Body of pancreas (tissue), 4 donors: ENCODE measurements at regions not wholly inside any gene's neighbourhood (a gene's known extent, or its start where the extent isn't known, plus 50 kb on each side); places are given as distances from the start of the nearest gene placed in this dataset.

ENCODE experiments used
- ATAC-seq: fragments of 150-250 bp; one replicate; pipeline ENCODE4 v1.9.1; 2016
- DNase-seq, 4 donors: peaks; one replicate each; pipeline ENCODE4 v3.0.0-alpha.2; 2019
- H3K27ac ChIP-seq, 4 donors: fragments of 200-600 bp; sonication (generic); 1 replicate in 3 of 4; 2 replicates in 1 of 4; pipeline versions ENCODE4 v1.5.1 to v1.6.1; 2016 to 2019; ENCODE audit warnings: mild to moderate bottlenecking in 1 of 4, mixed read lengths in 1 of 4, moderate library complexity in 1 of 4
- H3K27me3 ChIP-seq, 2 donors: fragments of 200-600 bp; sonication (generic); one replicate each; pipeline ENCODE4 v1.6.0; 2016; ENCODE audit warnings: mild to moderate bottlenecking in 1 of 2
- H3K36me3 ChIP-seq, 2 donors: fragments of 200-600 bp; sonication (generic); replicated peaks in 1 of 2; 2 replicates each; pipeline ENCODE4 v1.5.1; 2016; ENCODE audit warnings: low read depth in 2 of 2; ENCODE audit not compliant: insufficient read depth in 1 of 2
- H3K4me1 ChIP-seq: fragments of 200-600 bp; sonication (generic); one replicate; pipeline ENCODE4 v1.6.0; 2016
- H3K4me3 ChIP-seq, 2 donors: fragments of 200-600 bp; sonication (generic); 1 replicate in 1 of 2; 2 replicates in 1 of 2; pipeline ENCODE4 v1.5.1; 2016 to 2019
- H3K9me3 ChIP-seq, 3 donors: fragments of 200-600 bp; sonication (generic); 1 replicate in 2 of 3; 2 replicates in 1 of 3; pipeline ENCODE4 v1.5.1; 2016
- POLR2A ChIP-seq, 3 donors: fragments of 450-650 bp; IDR thresholded peaks; one replicate each; pipeline ENCODE4 v1.6.1; 2016; ENCODE audit warnings: antibody characterized with exemption in 3 of 3, mild to moderate bottlenecking in 2 of 3
- WGBS, 2 donors: methylation state at CpG; one replicate each; pipeline ENCODE4 v1.1.5; 2017; 5-methylcytosine and 5-hydroxymethylcytosine counted together
- intact Hi-C: fragments of 100-400 bp; cut with DNase I; formaldehyde crosslinking; loops from one replicate; pipeline ENCODE4 v1.15.1; 2023
- TF ChIP-seq, protein P1 (sequence below), 7 experiments: fragments of 450-650 bp in 4 of 7; fragments of 200-600 bp in 3 of 7; sonication (generic) in 3 of 7; IDR thresholded peaks; one replicate each; pipeline ENCODE4 v1.5.1; 2016 to 2019; ENCODE audit warnings: antibody characterized with exemption in 7 of 7

DNA sequence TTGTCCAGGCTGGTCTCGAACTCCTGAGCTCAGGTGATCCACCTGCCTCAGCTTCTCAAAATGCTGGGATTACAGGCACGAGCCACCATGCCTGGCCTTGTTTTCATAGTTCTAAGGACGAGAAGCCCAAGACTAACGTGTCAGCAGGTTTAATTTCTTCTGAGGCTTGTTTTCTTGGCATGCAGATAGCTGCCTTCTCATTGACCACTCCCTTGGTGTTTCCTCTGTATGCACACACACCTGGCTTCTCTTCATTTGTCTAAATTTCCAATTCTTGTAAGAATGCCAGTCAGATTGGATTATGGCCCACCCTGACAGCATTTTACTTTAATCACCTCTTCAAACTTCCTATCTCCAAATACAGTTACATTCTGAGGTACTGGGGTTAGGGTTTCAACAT, 72.5 kb upstream of the CTSC start:
- ATAC-seq (no peak), DNase-seq (no peak)
- Histone ChIP-seq H3K9me3 (no peaks in the 10 kb centered on the region), H3K4me1 (no peaks in the 10 kb centered on the region), H3K4me3 (no peak overlapping the region), H3K27ac (no peak overlapping the region), H3K27me3 (no peaks in the 10 kb centered on the region), H3K36me3 (no peaks in the 10 kb centered on the region)
- TF ChIP-seq, protein P1, sequence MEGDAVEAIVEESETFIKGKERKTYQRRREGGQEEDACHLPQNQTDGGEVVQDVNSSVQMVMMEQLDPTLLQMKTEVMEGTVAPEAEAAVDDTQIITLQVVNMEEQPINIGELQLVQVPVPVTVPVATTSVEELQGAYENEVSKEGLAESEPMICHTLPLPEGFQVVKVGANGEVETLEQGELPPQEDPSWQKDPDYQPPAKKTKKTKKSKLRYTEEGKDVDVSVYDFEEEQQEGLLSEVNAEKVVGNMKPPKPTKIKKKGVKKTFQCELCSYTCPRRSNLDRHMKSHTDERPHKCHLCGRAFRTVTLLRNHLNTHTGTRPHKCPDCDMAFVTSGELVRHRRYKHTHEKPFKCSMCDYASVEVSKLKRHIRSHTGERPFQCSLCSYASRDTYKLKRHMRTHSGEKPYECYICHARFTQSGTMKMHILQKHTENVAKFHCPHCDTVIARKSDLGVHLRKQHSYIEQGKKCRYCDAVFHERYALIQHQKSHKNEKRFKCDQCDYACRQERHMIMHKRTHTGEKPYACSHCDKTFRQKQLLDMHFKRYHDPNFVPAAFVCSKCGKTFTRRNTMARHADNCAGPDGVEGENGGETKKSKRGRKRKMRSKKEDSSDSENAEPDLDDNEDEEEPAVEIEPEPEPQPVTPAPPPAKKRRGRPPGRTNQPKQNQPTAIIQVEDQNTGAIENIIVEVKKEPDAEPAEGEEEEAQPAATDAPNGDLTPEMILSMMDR (IDR thresholded peaks at IDR 0.05): no peak
- TF ChIP-seq POLR2A (IDR thresholded peaks at IDR 0.05): no peak
- intact Hi-C loops: no loop called here
- WGBS, 2 donors: 67 to 73% methylated on average over 4 of the region's 4 CpGs

DNA sequence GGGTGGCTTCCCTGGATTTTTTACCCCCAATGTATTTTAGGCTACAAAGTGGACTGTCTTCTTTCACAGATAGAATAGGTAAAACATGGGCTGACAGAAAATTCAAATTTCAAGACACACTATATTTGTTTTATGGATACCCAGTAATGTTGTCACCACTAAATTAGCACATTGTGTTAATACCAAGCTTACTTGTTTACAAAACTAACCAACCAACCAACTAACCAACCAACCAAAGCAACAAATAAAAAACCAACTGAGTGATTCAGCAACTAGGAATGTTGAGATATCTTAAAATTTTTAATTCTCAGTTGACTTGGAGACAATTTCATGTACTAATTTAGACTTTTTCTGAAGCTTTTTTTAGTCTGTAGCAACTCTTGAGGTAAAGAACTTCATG, 69.3 kb upstream of the CTSC start:
- Histone ChIP-seq H3K27ac (no peak overlapping the region), H3K4me1 (no peaks in the 10 kb centered on the region), H3K27me3 (no peaks in the 10 kb centered on the region), H3K9me3 (no peaks in the 10 kb centered on the region), H3K4me3 (no peak overlapping the region), H3K36me3 (no peaks in the 10 kb centered on the region)
- no peak for DNase-seq
- no peak for ATAC-seq
- intact Hi-C loops: no loop called here
- TF ChIP-seq, protein P1 (IDR thresholded peaks at IDR 0.05): no peak
- TF ChIP-seq POLR2A (IDR thresholded peaks at IDR 0.05): no peak

DNA sequence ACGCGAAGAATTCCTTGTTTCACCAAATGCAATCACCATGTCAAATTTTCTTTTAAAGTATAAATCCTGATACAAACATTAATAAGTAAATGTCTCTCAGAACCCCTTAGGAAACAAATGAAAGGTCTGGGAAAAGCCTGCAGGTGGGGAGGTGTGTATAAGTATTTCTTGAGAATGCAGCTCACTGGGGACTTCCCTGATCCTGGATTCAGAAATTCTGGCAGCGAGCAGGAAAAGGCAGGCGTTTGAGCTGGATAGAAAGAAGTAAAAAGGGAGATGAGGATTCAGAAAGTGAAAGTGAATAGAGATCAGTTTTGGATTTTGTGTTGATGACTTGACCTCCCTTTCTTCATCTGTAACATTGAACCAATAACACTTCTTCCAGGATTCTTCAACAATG, 68.3 kb upstream of the CTSC start:
- Histone ChIP-seq H3K4me3 (no peak overlapping the region), H3K27ac (no peak overlapping the region), H3K36me3 (no peaks in the 10 kb centered on the region), H3K9me3 (no peaks in the 10 kb centered on the region), H3K4me1 (no peaks in the 10 kb centered on the region), H3K27me3 (no peaks in the 10 kb centered on the region)
- ATAC-seq (no peak), DNase-seq (no peak)
- WGBS, 2 donors: 69 to 74% methylated on average over 4 of the region's 4 CpGs
- TF ChIP-seq, protein P1 (IDR thresholded peaks at IDR 0.05): no peak
- intact Hi-C loops: no loop called here

DNA sequence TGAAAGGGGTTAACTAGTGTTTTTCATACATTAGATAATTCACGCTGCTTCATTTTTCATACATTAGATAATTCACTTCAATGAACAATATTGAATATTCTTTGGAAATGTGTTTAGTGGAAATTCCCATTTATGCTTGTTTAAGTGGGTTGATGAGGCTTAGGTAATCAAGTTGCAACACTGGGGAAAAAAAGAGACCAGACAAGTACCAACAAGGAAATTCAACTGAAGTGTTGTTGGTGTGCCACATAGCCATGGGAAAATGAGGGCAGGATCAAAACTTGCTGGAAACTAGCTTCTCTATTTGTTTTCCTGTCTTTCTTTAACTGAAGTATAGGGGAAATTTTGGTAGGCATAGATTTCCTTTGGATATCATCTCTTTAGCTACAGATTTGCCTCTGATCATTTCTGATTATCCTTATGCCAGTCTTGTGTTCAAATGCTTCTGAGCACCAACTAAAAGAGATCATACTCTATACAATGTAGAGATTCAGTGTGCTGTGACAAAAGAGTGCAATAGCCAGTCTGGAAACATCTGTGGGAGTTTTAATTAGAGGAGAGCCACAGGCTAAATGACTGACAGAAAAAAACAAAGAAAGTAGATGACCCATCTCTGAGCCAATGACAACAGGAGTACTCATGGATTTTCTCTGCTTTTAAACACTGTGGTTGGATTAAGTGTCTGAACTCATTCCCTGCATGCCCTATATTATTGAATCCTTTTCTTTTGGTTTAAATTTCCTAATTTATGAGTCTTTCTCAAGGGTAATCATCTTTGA, 67.6 kb upstream of the CTSC start:
- ATAC-seq (no peak), DNase-seq (no peak)
- no peak overlapping the region for H3K27ac ChIP-seq
- H3K9me3 ChIP-seq: no peaks in the 10 kb centered on the region
- H3K36me3 ChIP-seq: no peaks in the 10 kb centered on the region
- no peak overlapping the region for H3K4me3 ChIP-seq
- no peaks in the 10 kb centered on the region for H3K4me1 ChIP-seq
- intact Hi-C loops: no loop called here
- TF ChIP-seq, protein P1 (IDR thresholded peaks at IDR 0.05): no peak
- no peak for TF ChIP-seq POLR2A (IDR thresholded peaks at IDR 0.05)
- no peaks in the 10 kb centered on the region for H3K27me3 ChIP-seq
- WGBS, 2 donors: 73 to 84% methylated on average over 1 of the region's 1 CpG

DNA sequence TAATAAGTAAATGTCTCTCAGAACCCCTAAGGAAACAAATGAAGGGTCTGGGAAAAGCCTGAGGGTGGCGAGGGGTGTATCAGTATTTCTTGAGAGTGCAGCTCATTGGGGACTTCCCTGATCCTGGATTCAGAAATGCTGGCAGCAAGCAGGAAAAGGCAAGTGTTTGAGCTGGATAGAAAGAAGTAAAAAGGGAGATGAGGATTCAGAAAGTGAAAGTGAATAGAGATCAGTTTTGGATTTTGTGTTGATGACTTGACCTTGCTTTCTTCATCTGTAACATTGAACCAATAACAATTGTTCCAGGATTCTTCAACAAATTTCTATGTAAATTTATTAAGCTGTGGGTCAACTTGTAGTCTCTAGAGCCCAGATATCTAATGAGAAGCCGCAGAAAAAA, 66.9 kb upstream of the CTSC start:
- Histone ChIP-seq H3K27ac (no peak overlapping the region), H3K27me3 (no peaks in the 10 kb centered on the region), H3K4me1 (no peaks in the 10 kb centered on the region), H3K9me3 (no peaks in the 10 kb centered on the region), H3K4me3 (no peak overlapping the region), H3K36me3 (no peaks in the 10 kb centered on the region)
- ATAC-seq: no peak
- 87 to 95% methylated on average over 2 of the region's 2 CpGs for WGBS, 2 donors
- TF ChIP-seq, protein P1 (IDR thresholded peaks at IDR 0.05): no peak
- TF ChIP-seq POLR2A (IDR thresholded peaks at IDR 0.05): no peak
- intact Hi-C loops: no loop called here
- no peak for DNase-seq
